Activated CD4-positive, alpha-beta T cell treated with anti-CD3 and anti-CD28 coated beads, Interleukin-10, Interleukin-2, amounts not matched to agents 100 ng/mL and 50 ng/mL, durations not matched to agents 16 hours and 8 hours (primary cell): ENCODE measurements at regions not wholly inside any gene's neighbourhood (a gene's known extent, or its start where the extent isn't known, plus 50 kb on each side); places are given as distances from the start of the nearest gene placed in this dataset.

Source experiments
- DNase-seq: peaks from one replicate; pipeline ENCODE4 v3.0.0-alpha.2; 2020

- DNase-seq = no peak
Observed at GRCh38 chr7:4616116-4616515, 66.0 kb upstream of the FOXK1 start.

GRCh38 chr7:4621396-4621795 is 60.7 kb upstream of the FOXK1 start:
- no peak for DNase-seq

GRCh38 chr7:4626318-4626845 is 55.7 kb upstream of the FOXK1 start:
- DNase-seq = no peak

GRCh38 chr7:4629287-4629895 is 52.7 kb upstream of the FOXK1 start:
- DNase-seq = no peak

GRCh38 chr7:4631380-4632179 is 50.5 kb upstream of the FOXK1 start:
- no peak for DNase-seq
